ENCODE measurements at regions not wholly inside any gene's neighbourhood (a gene's known extent, or its start where the extent isn't known, plus 50 kb on each side); places are given as distances from the start of the nearest gene placed in this dataset.

DNA sequence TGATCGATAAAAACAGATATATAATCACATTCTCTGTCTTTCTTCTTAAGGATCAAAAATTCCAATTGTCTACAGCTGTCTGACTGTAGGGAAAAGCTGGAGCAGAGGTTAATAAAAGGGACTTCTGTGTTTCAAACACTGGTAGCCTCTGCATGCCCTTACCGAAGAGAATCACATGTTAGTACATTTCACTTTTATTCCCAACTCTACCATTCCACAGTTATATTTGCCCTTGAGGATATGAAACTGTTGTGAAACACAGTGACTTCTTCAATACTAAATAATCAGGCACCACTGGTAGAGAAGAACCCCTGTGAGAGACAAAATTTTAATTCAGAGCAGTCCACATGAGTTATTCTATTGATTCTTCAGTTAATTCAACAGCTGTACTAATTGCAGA lies 1187.3 kb upstream of the CITED2 start:
- 93% methylated on average over 2 of the region's 2 CpGs; no CpG with 5 or more reads in 1 of the 2 experiments for WGBS, 2 experiments (ENCODE audit: insufficient coverage in 1 of 2, insufficient read length in 1 of 2)
- no peak for DNase-seq
- H3K36me3 Mint-ChIP-seq (ENCODE audit: low read depth), result no peaks in the 10 kb centered on the region
- H3K9me3 Mint-ChIP-seq, result no peaks in the 10 kb centered on the region
- Histone ChIP-seq H3K4me1 (ENCODE audit: control insufficient read depth, insufficient read depth, low read length) (no peaks in the 10 kb centered on the region), H3K27ac (ENCODE audit: low read depth, low read length) (no peak overlapping the region), H3K4me3 (ENCODE audit: low read length) (no peak overlapping the region), H3K9me3 (ENCODE audit: control insufficient read depth, low read length) (no peaks in the 10 kb centered on the region), H3K27me3 (ENCODE audit: control insufficient read depth, insufficient read depth, low read length, poor library complexity, severe bottlenecking) (no peaks in the 10 kb centered on the region), H3K36me3 (ENCODE audit: control insufficient read depth, insufficient read depth, low read length) (no peaks in the 10 kb centered on the region), H3K9ac (ENCODE audit: extremely low read depth, low read length, poor library complexity, severe bottlenecking) (no peak overlapping the region)
- no peak overlapping the region for H3K4me3 Mint-ChIP-seq
- TF ChIP-seq, protein P1, sequence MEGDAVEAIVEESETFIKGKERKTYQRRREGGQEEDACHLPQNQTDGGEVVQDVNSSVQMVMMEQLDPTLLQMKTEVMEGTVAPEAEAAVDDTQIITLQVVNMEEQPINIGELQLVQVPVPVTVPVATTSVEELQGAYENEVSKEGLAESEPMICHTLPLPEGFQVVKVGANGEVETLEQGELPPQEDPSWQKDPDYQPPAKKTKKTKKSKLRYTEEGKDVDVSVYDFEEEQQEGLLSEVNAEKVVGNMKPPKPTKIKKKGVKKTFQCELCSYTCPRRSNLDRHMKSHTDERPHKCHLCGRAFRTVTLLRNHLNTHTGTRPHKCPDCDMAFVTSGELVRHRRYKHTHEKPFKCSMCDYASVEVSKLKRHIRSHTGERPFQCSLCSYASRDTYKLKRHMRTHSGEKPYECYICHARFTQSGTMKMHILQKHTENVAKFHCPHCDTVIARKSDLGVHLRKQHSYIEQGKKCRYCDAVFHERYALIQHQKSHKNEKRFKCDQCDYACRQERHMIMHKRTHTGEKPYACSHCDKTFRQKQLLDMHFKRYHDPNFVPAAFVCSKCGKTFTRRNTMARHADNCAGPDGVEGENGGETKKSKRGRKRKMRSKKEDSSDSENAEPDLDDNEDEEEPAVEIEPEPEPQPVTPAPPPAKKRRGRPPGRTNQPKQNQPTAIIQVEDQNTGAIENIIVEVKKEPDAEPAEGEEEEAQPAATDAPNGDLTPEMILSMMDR (conservative IDR thresholded peaks at IDR 0.05), result no peak
- H3K4me1 Mint-ChIP-seq, result no peaks in the 10 kb centered on the region
- H3K27ac Mint-ChIP-seq, result no peak overlapping the region
- H3K27me3 Mint-ChIP-seq (ENCODE audit: insufficient read depth), result no peaks in the 10 kb centered on the region

GRCh38 chr6:140560671-140561070 lies 1186.2 kb upstream of the CITED2 start:
- no peaks in the 10 kb centered on the region for H3K36me3 ChIP-seq (ENCODE audit: control insufficient read depth, insufficient read depth, low read length)
- H3K36me3 Mint-ChIP-seq (ENCODE audit: low read depth), result no peaks in the 10 kb centered on the region
- no peak overlapping the region for H3K27ac ChIP-seq (ENCODE audit: low read depth, low read length)
- H3K4me1 Mint-ChIP-seq, result no peaks in the 10 kb centered on the region
- no peaks in the 10 kb centered on the region for H3K9me3 ChIP-seq (ENCODE audit: control insufficient read depth, low read length)
- no peaks in the 10 kb centered on the region for H3K4me1 ChIP-seq (ENCODE audit: control insufficient read depth, insufficient read depth, low read length)
- TF ChIP-seq, protein P1 (conservative IDR thresholded peaks at IDR 0.05), result no peak
- H3K27me3 ChIP-seq (ENCODE audit: control insufficient read depth, insufficient read depth, low read length, poor library complexity, severe bottlenecking), result no peaks in the 10 kb centered on the region
- H3K4me3 ChIP-seq (ENCODE audit: low read length), result no peak overlapping the region
- H3K27me3 Mint-ChIP-seq (ENCODE audit: insufficient read depth), result no peaks in the 10 kb centered on the region
- no peaks in the 10 kb centered on the region for H3K9me3 Mint-ChIP-seq
- 77% methylated on average over 1 of the region's 1 CpG; no CpG with 5 or more reads in 1 of the 2 experiments for WGBS, 2 experiments (ENCODE audit: insufficient coverage in 1 of 2, insufficient read length in 1 of 2)
- H3K4me3 Mint-ChIP-seq, result no peak overlapping the region
- H3K27ac Mint-ChIP-seq, result no peak overlapping the region
- no peak for DNase-seq
- H3K9ac ChIP-seq (ENCODE audit: extremely low read depth, low read length, poor library complexity, severe bottlenecking), result no peak overlapping the region

- no peaks in the 10 kb centered on the region for H3K4me1 Mint-ChIP-seq
- no peaks in the 10 kb centered on the region for H3K36me3 ChIP-seq (ENCODE audit: control insufficient read depth, insufficient read depth, low read length)
These were observed 1185.0 kb upstream of the CITED2 start for GRCh38 chr6:140559458-140559857.

More at GRCh38 chr6:140559458-140559857, 1185.0 kb upstream of the CITED2 start:
- no peak for DNase-seq
- no peaks in the 10 kb centered on the region for H3K27me3 ChIP-seq (ENCODE audit: control insufficient read depth, insufficient read depth, low read length, poor library complexity, severe bottlenecking)
- no peak overlapping the region for H3K4me3 ChIP-seq (ENCODE audit: low read length)
- no peaks in the 10 kb centered on the region for H3K9me3 ChIP-seq (ENCODE audit: control insufficient read depth, low read length)
- no peaks in the 10 kb centered on the region for H3K27me3 Mint-ChIP-seq (ENCODE audit: insufficient read depth)
- no peak overlapping the region for H3K4me3 Mint-ChIP-seq
- no peak overlapping the region for H3K9ac ChIP-seq (ENCODE audit: extremely low read depth, low read length, poor library complexity, severe bottlenecking)
- H3K27ac ChIP-seq (ENCODE audit: low read depth, low read length), result no peak overlapping the region
- no peak overlapping the region for H3K27ac Mint-ChIP-seq
- no peaks in the 10 kb centered on the region for H3K36me3 Mint-ChIP-seq (ENCODE audit: low read depth)
- TF ChIP-seq, protein P1 (conservative IDR thresholded peaks at IDR 0.05), result no peak
- H3K4me1 ChIP-seq (ENCODE audit: control insufficient read depth, insufficient read depth, low read length), result no peaks in the 10 kb centered on the region
- no peaks in the 10 kb centered on the region for H3K9me3 Mint-ChIP-seq

Data from endodermal cell (in vitro differentiated cells).